IgD-negative memory B cell (primary cell): ENCODE measurements at regions not wholly inside any gene's neighbourhood (a gene's known extent, or its start where the extent isn't known, plus 50 kb on each side); places are given as distances from the start of the nearest gene placed in this dataset.

Experiments used
- H3K27ac Mint-ChIP-seq, 3 donors: one replicate each; pipeline ENCODE4 v1.8.0; 2020 to 2022; ENCODE audit warnings: mild to moderate bottlenecking in 3 of 3, mixed read lengths in 3 of 3, moderate library complexity in 1 of 3
- H3K27me3 Mint-ChIP-seq: one replicate; pipeline ENCODE4 v1.8.0; 2021; ENCODE audit warnings: mixed read lengths
- H3K36me3 Mint-ChIP-seq: one replicate; pipeline ENCODE4 v1.8.0; 2020; ENCODE audit warnings: mild to moderate bottlenecking, mixed read lengths
- H3K4me1 Mint-ChIP-seq, 3 donors: one replicate each; pipeline ENCODE4 v1.8.0; 2020 to 2022; ENCODE audit warnings: mixed read lengths in 3 of 3, mild to moderate bottlenecking in 1 of 3
- H3K4me3 Mint-ChIP-seq, 4 donors: one replicate each; pipeline ENCODE4 v1.8.0; 2020 to 2022; ENCODE audit warnings: mild to moderate bottlenecking in 4 of 4, mixed read lengths in 4 of 4, moderate library complexity in 3 of 4
- H3K9me3 Mint-ChIP-seq, 3 donors: one replicate each; pipeline ENCODE4 v1.8.0; 2020 to 2021; ENCODE audit warnings: mixed read lengths in 3 of 3, mild to moderate bottlenecking in 1 of 3

- Mint-ChIP-seq H3K4me3 (no peak overlapping the region), H3K27me3 (peaks cover 2% of the 10 kb centered on the region), H3K9me3 (peaks cover 0 to 9% (median 4%) of the 10 kb centered on the region in 3 donors), H3K4me1 (no peaks in the 10 kb centered on the region), H3K27ac (no peak overlapping the region), H3K36me3 (no peaks in the 10 kb centered on the region)
These were observed 106.1 kb downstream of the AXIN2 start for GRCh38 chr17:65455154-65455971.

DNA sequence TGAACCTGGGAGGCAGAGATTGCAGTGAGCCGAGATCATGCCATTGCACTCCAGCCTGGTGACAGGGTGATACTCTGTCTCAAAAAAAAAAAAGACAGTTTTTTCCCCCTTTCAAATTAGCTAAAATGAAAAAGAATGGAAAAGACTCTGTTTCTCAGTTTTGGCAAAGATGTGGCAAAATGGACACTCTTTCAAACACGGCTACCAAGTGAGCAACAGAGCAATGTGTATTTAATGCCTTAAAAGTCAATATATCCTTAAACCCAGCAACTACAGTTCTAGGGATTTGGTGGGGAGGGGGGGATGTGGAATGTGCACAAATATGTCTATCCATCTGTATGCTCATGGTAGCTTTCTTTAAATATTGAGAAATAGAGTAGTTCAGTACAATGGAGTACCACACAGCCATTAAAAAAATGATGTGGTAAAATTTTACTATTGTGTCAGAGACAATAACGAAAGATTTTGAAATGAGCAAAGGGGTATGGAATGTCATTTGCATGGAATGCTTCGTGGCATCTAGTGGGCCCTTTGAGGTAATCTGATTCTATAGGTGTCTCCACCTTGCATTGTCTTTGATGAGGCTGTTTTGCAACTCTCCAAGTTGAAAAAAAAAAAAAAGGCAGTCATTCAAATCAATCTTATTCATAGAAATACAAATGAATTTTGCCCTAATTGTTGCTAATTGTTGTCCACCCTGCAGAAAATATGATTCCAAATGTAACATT, 108.1 kb downstream of the AXIN2 start:
- peaks cover 0 to 14% (median 4%) of the 10 kb centered on the region in 3 donors for H3K9me3 Mint-ChIP-seq
- H3K4me3 Mint-ChIP-seq, result no peak overlapping the region
- peaks cover 2% of the 10 kb centered on the region for H3K27me3 Mint-ChIP-seq
- H3K4me1 Mint-ChIP-seq, result no peaks in the 10 kb centered on the region
- no peak overlapping the region for H3K27ac Mint-ChIP-seq
- H3K36me3 Mint-ChIP-seq, result no peaks in the 10 kb centered on the region

GRCh38 chr17:65449495-65449894, 112.0 kb downstream of the AXIN2 start:
- Mint-ChIP-seq H3K36me3 (no peaks in the 10 kb centered on the region), H3K4me1 (no peaks in the 10 kb centered on the region), H3K27ac (no peak overlapping the region), H3K9me3 (peaks cover 0 to 14% (median 4%) of the 10 kb centered on the region in 3 donors), H3K4me3 (no peak overlapping the region), H3K27me3 (peaks cover 8% of the 10 kb centered on the region)

DNA sequence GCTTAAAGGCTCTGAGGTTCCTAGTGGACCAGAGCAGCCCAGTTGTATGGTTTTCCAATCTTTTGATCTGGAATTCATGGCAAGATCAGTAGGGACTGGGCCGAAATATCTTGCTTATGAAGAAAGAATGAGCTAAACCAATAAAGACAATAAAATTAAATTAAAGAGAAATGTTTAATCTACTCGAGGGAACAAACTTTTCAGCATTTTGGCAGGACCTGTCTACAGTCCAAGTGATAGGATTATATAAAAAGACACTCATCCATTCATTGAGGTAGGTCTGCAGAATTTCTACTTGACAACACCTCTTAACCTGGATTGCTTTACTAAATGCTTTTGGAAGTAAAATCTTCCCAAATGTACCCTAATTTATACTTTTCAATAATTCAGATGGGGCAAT, 113.6 kb downstream of the AXIN2 start:
- no peak overlapping the region for H3K4me3 Mint-ChIP-seq
- peaks cover 17% of the 10 kb centered on the region for H3K27me3 Mint-ChIP-seq
- no peaks in the 10 kb centered on the region for H3K4me1 Mint-ChIP-seq
- H3K36me3 Mint-ChIP-seq, result no peaks in the 10 kb centered on the region
- no peak overlapping the region for H3K27ac Mint-ChIP-seq
- H3K9me3 Mint-ChIP-seq, result peaks cover 5 to 16% (median 5%) of the 10 kb centered on the region in 3 donors

GRCh38 chr17:65446838-65447526, 114.5 kb downstream of the AXIN2 start:
- H3K27ac Mint-ChIP-seq, result no peak overlapping the region

GRCh38 chr17:65446043-65446442, 115.4 kb downstream of the AXIN2 start:
- H3K36me3 Mint-ChIP-seq, result no peaks in the 10 kb centered on the region
- no peak overlapping the region for H3K27ac Mint-ChIP-seq
- no peaks in the 10 kb centered on the region for H3K4me1 Mint-ChIP-seq
- H3K27me3 Mint-ChIP-seq, result peaks cover 19% of the 10 kb centered on the region
- H3K9me3 Mint-ChIP-seq, result peaks cover 3 to 7% (median 5%) of the 10 kb centered on the region in 3 donors
- H3K4me3 Mint-ChIP-seq, result no peak overlapping the region

More at GRCh38 chr17:65446838-65447526, 114.5 kb downstream of the AXIN2 start:
- peaks cover 5 to 8% (median 5%) of the 10 kb centered on the region in 3 donors for H3K9me3 Mint-ChIP-seq
- peaks cover 18% of the 10 kb centered on the region for H3K27me3 Mint-ChIP-seq
- H3K4me3 Mint-ChIP-seq, result no peak overlapping the region
- no peaks in the 10 kb centered on the region for H3K4me1 Mint-ChIP-seq
- H3K36me3 Mint-ChIP-seq, result no peaks in the 10 kb centered on the region

DNA sequence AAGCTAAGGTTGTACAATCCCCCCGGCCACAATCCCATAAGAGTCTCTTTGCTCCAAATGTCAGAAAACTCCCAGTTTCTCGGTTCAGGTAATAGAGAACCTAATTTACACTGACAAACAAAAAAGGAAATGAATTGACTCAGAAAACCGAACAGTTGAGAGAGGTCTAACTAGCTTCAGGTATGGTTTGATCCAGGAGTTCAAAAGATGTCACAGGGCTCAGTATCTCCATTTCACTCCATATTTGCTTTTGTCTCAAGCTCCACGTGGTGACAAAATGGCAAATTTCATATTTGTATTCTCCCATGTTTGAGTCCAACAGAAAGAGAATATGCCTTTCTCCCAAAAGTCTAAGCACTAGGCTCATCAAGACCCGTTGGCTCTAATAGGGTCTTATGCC, 117.4 kb downstream of the AXIN2 start:
- H3K27me3 Mint-ChIP-seq, result peaks cover 27% of the 10 kb centered on the region

DNA sequence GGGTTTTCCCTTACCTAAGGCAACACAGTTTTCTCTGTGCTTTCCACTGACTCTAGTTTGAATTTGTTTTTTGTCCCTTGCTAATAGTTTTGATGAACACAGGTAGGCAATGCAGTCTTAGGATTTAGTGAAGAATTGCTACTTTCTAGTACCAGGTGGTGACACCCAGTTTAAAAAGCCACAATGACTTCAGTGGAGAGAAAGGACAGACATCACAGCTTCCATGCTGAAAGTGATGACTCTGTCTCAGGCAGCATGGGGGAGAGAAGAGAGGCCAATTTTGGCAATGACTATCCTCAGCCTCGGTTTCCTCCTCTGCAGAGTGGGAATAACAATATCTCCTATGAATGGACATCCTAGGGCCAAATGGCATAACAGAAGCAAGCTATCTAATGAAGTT, 118.8 kb downstream of the AXIN2 start:
- Mint-ChIP-seq H3K27me3 (peaks cover 30% of the 10 kb centered on the region), H3K36me3 (no peaks in the 10 kb centered on the region), H3K4me3 (no peak overlapping the region), H3K9me3 (peaks cover 2 to 5% (median 2%) of the 10 kb centered on the region in 3 donors), H3K27ac (no peak overlapping the region), H3K4me1 (no peaks in the 10 kb centered on the region)

More for the DNA sequence above, 117.4 kb downstream of the AXIN2 start:
- Mint-ChIP-seq H3K4me1 (no peaks in the 10 kb centered on the region), H3K9me3 (peaks cover 2 to 5% (median 2%) of the 10 kb centered on the region in 3 donors), H3K27ac (no peak overlapping the region), H3K36me3 (no peaks in the 10 kb centered on the region), H3K4me3 (no peak overlapping the region)

DNA sequence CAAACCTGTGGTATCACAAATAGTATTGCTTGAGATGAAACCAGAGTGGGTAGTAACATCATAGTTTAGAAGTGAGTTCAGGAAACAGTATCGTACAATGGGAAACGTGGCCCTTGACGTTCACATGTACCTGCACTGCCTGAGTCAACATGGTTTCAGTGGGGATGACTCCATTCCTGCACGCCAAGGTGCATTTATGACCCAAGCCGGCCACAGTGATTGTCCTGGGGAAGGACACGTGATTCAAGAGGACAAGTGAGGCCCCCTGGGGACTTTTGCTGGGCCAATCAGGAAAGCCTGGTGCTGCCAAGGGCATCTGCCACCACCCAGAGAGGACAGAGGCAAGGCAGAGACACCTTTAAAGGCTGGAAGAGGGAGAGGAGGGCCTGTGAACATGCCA, 119.2 kb downstream of the AXIN2 start:
- Mint-ChIP-seq H3K27ac (no peak overlapping the region), H3K4me3 (no peak overlapping the region), H3K27me3 (peaks cover 29% of the 10 kb centered on the region), H3K4me1 (no peaks in the 10 kb centered on the region), H3K36me3 (no peaks in the 10 kb centered on the region), H3K9me3 (peaks cover 2 to 5% (median 2%) of the 10 kb centered on the region in 3 donors)

- Mint-ChIP-seq H3K27ac (no peak overlapping the region), H3K9me3 (peaks cover 2 to 5% (median 2%) of the 10 kb centered on the region in 3 donors), H3K4me3 (no peak overlapping the region), H3K27me3 (peaks cover 24% of the 10 kb centered on the region), H3K4me1 (no peaks in the 10 kb centered on the region), H3K36me3 (no peaks in the 10 kb centered on the region)
These were observed 120.3 kb downstream of the AXIN2 start for GRCh38 chr17:65441053-65441605.

GRCh38 chr17:65438708-65439294, 122.6 kb downstream of the AXIN2 start:
- no peaks in the 10 kb centered on the region for H3K4me1 Mint-ChIP-seq
- H3K9me3 Mint-ChIP-seq, result peaks cover 0 to 2% (median 2%) of the 10 kb centered on the region in 3 donors
- no peak overlapping the region for H3K4me3 Mint-ChIP-seq
- peaks cover 22% of the 10 kb centered on the region for H3K27me3 Mint-ChIP-seq
- no peak overlapping the region for H3K27ac Mint-ChIP-seq
- H3K36me3 Mint-ChIP-seq, result no peaks in the 10 kb centered on the region

DNA sequence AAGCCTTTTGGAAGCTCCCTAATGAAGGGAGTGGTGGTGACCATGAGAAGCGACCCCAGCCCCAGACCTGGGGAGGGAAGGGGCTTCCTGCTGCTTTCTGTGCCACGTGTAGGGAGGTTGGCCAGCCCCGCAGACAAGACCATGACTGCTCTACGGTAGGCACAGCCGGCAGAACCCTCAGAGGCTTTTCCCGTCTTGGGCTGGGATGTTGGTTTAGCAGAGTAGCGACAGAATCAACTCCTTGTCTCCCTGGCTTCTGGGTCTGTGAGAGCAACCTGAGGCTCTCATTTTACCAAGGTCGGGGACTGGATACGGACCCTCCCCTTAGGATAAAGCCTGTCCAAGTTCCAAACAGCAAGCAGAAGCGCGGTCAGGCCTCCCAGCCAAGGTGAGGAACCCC, 123.3 kb downstream of the AXIN2 start:
- no peaks in the 10 kb centered on the region for H3K4me1 Mint-ChIP-seq
- H3K27ac Mint-ChIP-seq, result no peak overlapping the region
- H3K9me3 Mint-ChIP-seq, result peaks cover 0 to 3% (median 0%) of the 10 kb centered on the region in 3 donors
- peaks cover 16% of the 10 kb centered on the region for H3K27me3 Mint-ChIP-seq
- H3K4me3 Mint-ChIP-seq, result no peak overlapping the region
- no peaks in the 10 kb centered on the region for H3K36me3 Mint-ChIP-seq

- Mint-ChIP-seq H3K4me3 (no peak overlapping the region), H3K27ac (no peak overlapping the region), H3K27me3 (peaks cover 14% of the 10 kb centered on the region), H3K9me3 (peaks cover 0 to 4% (median 1%) of the 10 kb centered on the region in 3 donors), H3K36me3 (no peaks in the 10 kb centered on the region), H3K4me1 (no peaks in the 10 kb centered on the region)
These were observed 124.6 kb downstream of the AXIN2 start for GRCh38 chr17:65436871-65437270.

GRCh38 chr17:65434878-65435277, 126.6 kb downstream of the AXIN2 start:
- H3K4me3 Mint-ChIP-seq, result no peak overlapping the region
- no peaks in the 10 kb centered on the region for H3K4me1 Mint-ChIP-seq
- H3K9me3 Mint-ChIP-seq, result peaks cover 0 to 9% (median 3%) of the 10 kb centered on the region in 3 donors
- peaks cover 6% of the 10 kb centered on the region for H3K27me3 Mint-ChIP-seq
- H3K36me3 Mint-ChIP-seq, result no peaks in the 10 kb centered on the region
- no peak overlapping the region for H3K27ac Mint-ChIP-seq
